Glomerular visceral epithelial cell (primary cell): ENCODE measurements at regions not wholly inside any gene's neighbourhood (a gene's known extent, or its start where the extent isn't known, plus 50 kb on each side); places are given as distances from the start of the nearest gene placed in this dataset.

Experiments used
- DNase-seq: peaks from one replicate; pipeline ENCODE4 v3.0.0-alpha.2; 2016; ENCODE audit errors: extremely low spot score

DNA sequence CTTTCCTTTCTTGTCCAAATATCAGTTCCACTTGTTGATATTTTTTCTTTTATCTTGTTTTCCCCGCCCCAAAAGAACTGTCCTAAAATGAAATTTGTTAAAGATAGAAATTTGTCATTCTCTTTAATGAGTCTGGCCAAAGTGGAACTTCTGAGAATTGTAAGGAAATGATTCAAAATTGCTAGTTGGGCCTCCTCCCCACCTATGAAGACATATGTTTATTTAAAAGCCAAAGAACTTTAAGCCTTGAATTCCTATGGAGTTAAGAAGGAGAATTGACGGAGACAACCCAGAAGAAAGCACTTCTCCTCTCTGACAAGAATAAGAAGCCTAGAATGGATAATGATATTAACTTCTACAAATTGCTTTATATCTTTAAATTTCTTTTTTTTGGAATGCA, 59.1 kb upstream of the ALDH1A1 start:
- no peak for DNase-seq

GRCh38 chr9:73011181-73011750, 58.4 kb upstream of the ALDH1A1 start:
- DNase-seq: no peak

GRCh38 chr9:73009649-73010288, 56.9 kb upstream of the ALDH1A1 start:
- no peak for DNase-seq

DNA sequence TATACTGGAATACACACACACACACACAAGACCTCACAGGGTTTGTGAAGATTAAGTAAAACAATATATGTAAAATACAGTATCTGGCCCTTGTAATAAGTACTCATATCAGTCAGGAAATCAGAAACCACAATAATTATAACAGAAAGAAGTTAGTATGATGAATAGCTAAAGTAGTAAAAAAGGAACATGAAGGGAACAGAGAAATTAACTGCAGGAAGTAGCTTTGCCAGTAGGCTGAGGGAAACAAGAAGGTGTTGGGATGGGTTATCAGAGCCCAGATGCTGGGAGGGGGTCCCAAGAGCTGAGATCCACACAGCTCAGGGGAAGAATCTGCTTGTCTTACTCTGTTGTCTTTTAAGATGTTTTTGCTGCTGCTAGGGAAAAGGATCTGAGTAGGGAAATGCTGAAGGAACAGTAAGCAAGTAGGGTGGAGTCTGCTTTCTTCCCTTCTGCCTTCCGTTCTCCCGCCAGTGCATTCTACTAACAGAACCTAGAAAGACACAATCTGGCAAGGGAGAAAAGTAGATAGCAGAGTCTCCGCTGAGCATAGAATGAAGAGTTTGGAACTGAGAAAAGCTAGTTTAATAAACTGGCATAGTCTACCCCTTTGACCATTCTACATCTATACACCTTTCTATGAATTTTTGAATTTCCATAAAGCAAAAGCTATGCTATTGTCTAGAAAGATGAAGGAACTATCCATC, 55.3 kb upstream of the ALDH1A1 start:
- DNase-seq: no peak

- DNase-seq: no peak
These were observed 54.1 kb upstream of the ALDH1A1 start for GRCh38 chr9:73006986-73007385.
